GM23338 (cell line): ENCODE measurements at regions not wholly inside any gene's neighbourhood (a gene's known extent, or its start where the extent isn't known, plus 50 kb on each side); places are given as distances from the start of the nearest gene placed in this dataset.

Experiments used
- ATAC-seq: fragments of 200-7000 bp; cut with Tn5 transposase; 3 replicates; pipeline ENCODE4 v1.9.1; 2020
- DNase-seq: peaks from one replicate; pipeline ENCODE4 v3.0.0-alpha.2; 2015; ENCODE audit warnings: low spot score
- H2AFZ ChIP-seq: fragments of 200-600 bp; sonication (generic); 2 replicates; pipeline ENCODE4 v1.8.0; 2016; ENCODE audit warnings: antibody characterized with exemption, mild to moderate bottlenecking, moderate library complexity
- H3F3A ChIP-seq: fragments of 200-600 bp; sonication (generic); replicated peaks from 2 replicates; pipeline ENCODE4 v1.8.0; 2017; ENCODE audit warnings: antibody characterized with exemption, mixed run types, low read depth
- H3K27ac ChIP-seq: fragments of 200-600 bp; sonication (generic); 2 replicates; pipeline ENCODE4 v1.6.1; 2016; ENCODE audit warnings: low read depth
- H3K27me3 ChIP-seq: fragments of 200-600 bp; sonication (generic); 2 replicates; pipeline ENCODE4 v1.8.0; 2016; ENCODE audit warnings: mild to moderate bottlenecking, mixed run types, moderate library complexity; ENCODE audit not compliant: insufficient read depth
- H3K36me3 ChIP-seq: fragments of 200-600 bp; sonication (generic); 2 replicates; pipeline ENCODE4 v1.8.0; 2016; ENCODE audit warnings: mild to moderate bottlenecking; ENCODE audit not compliant: insufficient read depth
- H3K4me1 ChIP-seq: fragments of 200-600 bp; sonication (generic); 2 replicates; pipeline ENCODE4 v1.8.0; 2016; ENCODE audit warnings: mild to moderate bottlenecking, moderate library complexity; ENCODE audit not compliant: insufficient read depth
- H3K4me2 ChIP-seq: fragments of 200-600 bp; sonication (generic); 2 replicates; pipeline ENCODE4 v1.7.1; 2017; ENCODE audit warnings: mixed run types
- H3K4me3 ChIP-seq: fragments of 200-600 bp; sonication (generic); 2 replicates; pipeline ENCODE4 v1.6.1; 2016; ENCODE audit warnings: mixed run types
- H3K79me2 ChIP-seq: fragments of 200-600 bp; sonication (generic); replicated peaks from 2 replicates; pipeline ENCODE4 v1.8.0; 2017; ENCODE audit warnings: mild to moderate bottlenecking; ENCODE audit not compliant: insufficient read depth
- H3K9me2 ChIP-seq: fragments of 200-600 bp; sonication (generic); 2 replicates; pipeline ENCODE4 v1.8.0; 2017; ENCODE audit not compliant: insufficient read depth
- H4K20me1 ChIP-seq: fragments of 200-600 bp; sonication (generic); replicated peaks from 2 replicates; pipeline ENCODE4 v1.8.0; 2017; ENCODE audit warnings: mild to moderate bottlenecking; ENCODE audit not compliant: insufficient read depth
- H3K27ac Mint-ChIP-seq: 2 replicates; pipeline ENCODE4 v1.8.0; 2020; ENCODE audit warnings: inconsistent platforms, mild to moderate bottlenecking, moderate library complexity, mixed read lengths
- H3K27me3 Mint-ChIP-seq: 3 replicates; pipeline ENCODE4 v1.8.0; 2022; ENCODE audit warnings: low read depth, mild to moderate bottlenecking, moderate library complexity, mixed read lengths, inconsistent platforms; ENCODE audit not compliant: insufficient read depth, poor library complexity
- H3K36me3 Mint-ChIP-seq: 3 replicates; pipeline ENCODE4 v1.8.0; 2021; ENCODE audit warnings: low read depth, mild to moderate bottlenecking, inconsistent platforms, moderate library complexity, mixed read lengths
- H3K4me1 Mint-ChIP-seq: 3 replicates; pipeline ENCODE4 v1.8.0; 2020; ENCODE audit warnings: mild to moderate bottlenecking, inconsistent platforms, mixed read lengths
- H3K4me3 Mint-ChIP-seq: 3 replicates; pipeline ENCODE4 v1.8.0; 2021; ENCODE audit warnings: moderate library complexity, mild to moderate bottlenecking, inconsistent platforms, mixed read lengths
- H3K9me3 Mint-ChIP-seq: 3 replicates; pipeline ENCODE4 v1.8.0; 2020; ENCODE audit warnings: moderate library complexity, mild to moderate bottlenecking, inconsistent platforms, mixed read lengths
- ETS1 ChIP-seq: IDR thresholded peaks from 2 replicates; pipeline ENCODE4 v1.6.1; 2016; ENCODE audit warnings: antibody characterized with exemption
- EZH2 ChIP-seq: fragments of 200-600 bp; sonication (generic); IDR thresholded peaks from one replicate; pipeline ENCODE4 v1.8.0; 2017; ENCODE audit warnings: antibody characterized with exemption, mild to moderate bottlenecking, low read depth; ENCODE audit not compliant: unreplicated experiment
- EZH2phosphoT487 ChIP-seq: fragments of 200-600 bp; sonication (generic); IDR thresholded peaks from one replicate; pipeline ENCODE4 v1.8.1; 2018; ENCODE audit warnings: antibody characterized with exemption; ENCODE audit not compliant: unreplicated experiment
- POLR2AphosphoS5 ChIP-seq: IDR thresholded peaks from 2 replicates; pipeline ENCODE4 v1.6.1; 2016; ENCODE audit warnings: antibody characterized with exemption, low read depth
- REST ChIP-seq: IDR thresholded peaks from one replicate; pipeline ENCODE4 v1.6.1; 2018; ENCODE audit warnings: antibody characterized with exemption; ENCODE audit not compliant: unreplicated experiment
- STAT1 ChIP-seq: IDR thresholded peaks from one replicate; pipeline ENCODE4 v1.6.1; 2016; ENCODE audit warnings: antibody characterized with exemption; ENCODE audit not compliant: unreplicated experiment
- ZNF114 ChIP-seq: fragments of 250-450 bp; sonication (Bioruptor Pico); IDR thresholded peaks from 2 replicates; pipeline ENCODE4 v1.5.0; 2020; ENCODE audit warnings: mild to moderate bottlenecking, moderate library complexity
- ZNF462 ChIP-seq: fragments of 250-450 bp; sonication (Bioruptor Pico); IDR thresholded peaks from 2 replicates; pipeline ENCODE4 v1.5.0; 2020; ENCODE audit warnings: mild to moderate bottlenecking, moderate library complexity
- TF ChIP-seq, protein P1 (sequence below), 2 experiments: fragments of 200-600 bp in 1 of 2; sonication (generic) in 1 of 2; conservative IDR thresholded peaks; 2 replicates each; pipeline versions ENCODE4 v1.5.1 to v1.6.1; 2016 to 2017; ENCODE audit warnings: antibody characterized with exemption in 2 of 2, low read depth in 2 of 2, mild to moderate bottlenecking in 2 of 2, moderate library complexity in 1 of 2

- TF ChIP-seq ZNF462 (CRISPR knock-in tag): no peak
These were observed 452.3 kb downstream of the HTR1B start (continued) for GRCh38 chr6:77010931-77011542.

GRCh38 chr6:76992553-76992952, 470.7 kb downstream of the HTR1B start:
- peak; percentile 39; the same call in 2 of the 3 replicates for ATAC-seq
- peak; percentile 26 for DNase-seq
- Histone ChIP-seq H2AFZ (no peak overlapping the region), H3K36me3 (no peaks in the 10 kb centered on the region), H3K4me3 (no peak overlapping the region), H3K27ac (no peak overlapping the region), H3K4me1 (no peaks in the 10 kb centered on the region), H3K79me2 (no peaks in the 10 kb centered on the region), H4K20me1 (no peaks in the 10 kb centered on the region), H3F3A (no peaks in the 10 kb centered on the region), H3K9me2 (peaks cover 6% of the 10 kb centered on the region; the same call in 1 of the 2 replicates), H3K4me2 (no peak overlapping the region), H3K27me3 (no peaks in the 10 kb centered on the region)
- Mint-ChIP-seq H3K27ac (no peak overlapping the region), H3K4me3 (no peak overlapping the region), H3K9me3 (peaks cover 15% of the 10 kb centered on the region), H3K4me1 (no peaks in the 10 kb centered on the region), H3K36me3 (peaks cover 10% of the 10 kb centered on the region; the same call in 2 of the 3 replicates), H3K27me3 (peaks cover 2% of the 10 kb centered on the region)
- no peak for TF ChIP-seq STAT1
- no peak for TF ChIP-seq EZH2phosphoT487
- TF ChIP-seq REST: no peak
- TF ChIP-seq ETS1: no peak
- TF ChIP-seq ZNF114: no peak
- TF ChIP-seq EZH2: no peak
- TF ChIP-seq, protein P1, sequence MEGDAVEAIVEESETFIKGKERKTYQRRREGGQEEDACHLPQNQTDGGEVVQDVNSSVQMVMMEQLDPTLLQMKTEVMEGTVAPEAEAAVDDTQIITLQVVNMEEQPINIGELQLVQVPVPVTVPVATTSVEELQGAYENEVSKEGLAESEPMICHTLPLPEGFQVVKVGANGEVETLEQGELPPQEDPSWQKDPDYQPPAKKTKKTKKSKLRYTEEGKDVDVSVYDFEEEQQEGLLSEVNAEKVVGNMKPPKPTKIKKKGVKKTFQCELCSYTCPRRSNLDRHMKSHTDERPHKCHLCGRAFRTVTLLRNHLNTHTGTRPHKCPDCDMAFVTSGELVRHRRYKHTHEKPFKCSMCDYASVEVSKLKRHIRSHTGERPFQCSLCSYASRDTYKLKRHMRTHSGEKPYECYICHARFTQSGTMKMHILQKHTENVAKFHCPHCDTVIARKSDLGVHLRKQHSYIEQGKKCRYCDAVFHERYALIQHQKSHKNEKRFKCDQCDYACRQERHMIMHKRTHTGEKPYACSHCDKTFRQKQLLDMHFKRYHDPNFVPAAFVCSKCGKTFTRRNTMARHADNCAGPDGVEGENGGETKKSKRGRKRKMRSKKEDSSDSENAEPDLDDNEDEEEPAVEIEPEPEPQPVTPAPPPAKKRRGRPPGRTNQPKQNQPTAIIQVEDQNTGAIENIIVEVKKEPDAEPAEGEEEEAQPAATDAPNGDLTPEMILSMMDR (conservative IDR thresholded peaks at IDR 0.05; ENCODE audit: low read depth in 2 of 2): peak; percentile 28 to 37; a peak in 3 of 4 replicates
- no peak for TF ChIP-seq POLR2AphosphoS5
